Osteocyte (in vitro differentiated cells): ENCODE measurements at regions not wholly inside any gene's neighbourhood (a gene's known extent, or its start where the extent isn't known, plus 50 kb on each side); places are given as distances from the start of the nearest gene placed in this dataset.

Experiments used
- DNase-seq: peaks from one replicate; pipeline ENCODE4 v3.0.0; 2021; ENCODE audit warnings: mixed read lengths; ENCODE audit not compliant: unreplicated experiment; ENCODE audit errors: extremely low spot score
- H3K27ac Mint-ChIP-seq: one replicate; pipeline ENCODE4 v1.8.0; 2021; ENCODE audit warnings: mild to moderate bottlenecking, mixed read lengths; ENCODE audit not compliant: unreplicated experiment
- H3K27me3 Mint-ChIP-seq: one replicate; pipeline ENCODE4 v1.8.0; 2021; ENCODE audit warnings: mixed read lengths; ENCODE audit not compliant: unreplicated experiment
- H3K36me3 Mint-ChIP-seq: one replicate; pipeline ENCODE4 v1.8.0; 2021; ENCODE audit warnings: mixed read lengths; ENCODE audit not compliant: unreplicated experiment
- H3K4me1 Mint-ChIP-seq: one replicate; pipeline ENCODE4 v1.8.0; 2021; ENCODE audit warnings: mixed read lengths; ENCODE audit not compliant: unreplicated experiment
- H3K4me3 Mint-ChIP-seq: one replicate; pipeline ENCODE4 v1.8.0; 2021; ENCODE audit warnings: mild to moderate bottlenecking, moderate library complexity, mixed read lengths; ENCODE audit not compliant: unreplicated experiment
- H3K9me3 Mint-ChIP-seq: one replicate; pipeline ENCODE4 v1.8.0; 2021; ENCODE audit warnings: mixed read lengths; ENCODE audit not compliant: unreplicated experiment
- TF ChIP-seq, protein P1 (sequence below): fragments of 200-600 bp; sonication (generic); IDR thresholded peaks from 2 replicates; pipeline ENCODE4 v1.5.0; 2021; ENCODE audit warnings: antibody characterized with exemption, mild to moderate bottlenecking, moderate library complexity

DNA sequence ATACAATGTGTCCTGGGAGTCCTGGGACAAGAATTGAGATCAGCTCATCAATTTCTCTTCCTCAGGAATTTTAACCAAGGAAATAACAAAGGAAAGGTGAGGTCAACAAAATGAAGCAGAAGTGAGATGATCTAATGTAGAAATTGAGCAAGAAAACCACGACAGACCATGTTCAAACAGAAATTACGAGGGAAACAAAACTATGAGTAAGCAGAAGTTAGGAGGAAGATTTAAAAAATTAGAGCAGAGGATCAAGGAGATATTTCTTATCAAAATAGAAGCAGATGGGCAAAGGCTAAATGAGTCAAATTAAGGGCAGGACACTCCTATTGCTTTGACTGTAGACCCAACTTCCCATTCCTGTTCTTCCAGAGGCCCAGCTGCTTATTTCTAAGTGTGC lies 97.4 kb downstream of the HINT1 start:
- Mint-ChIP-seq H3K27me3 (peaks cover 5% of the 10 kb centered on the region), H3K27ac (no peak overlapping the region), H3K4me1 (no peaks in the 10 kb centered on the region), H3K4me3 (no peak overlapping the region), H3K9me3 (peaks cover 7% of the 10 kb centered on the region), H3K36me3 (no peaks in the 10 kb centered on the region)
- TF ChIP-seq, protein P1, sequence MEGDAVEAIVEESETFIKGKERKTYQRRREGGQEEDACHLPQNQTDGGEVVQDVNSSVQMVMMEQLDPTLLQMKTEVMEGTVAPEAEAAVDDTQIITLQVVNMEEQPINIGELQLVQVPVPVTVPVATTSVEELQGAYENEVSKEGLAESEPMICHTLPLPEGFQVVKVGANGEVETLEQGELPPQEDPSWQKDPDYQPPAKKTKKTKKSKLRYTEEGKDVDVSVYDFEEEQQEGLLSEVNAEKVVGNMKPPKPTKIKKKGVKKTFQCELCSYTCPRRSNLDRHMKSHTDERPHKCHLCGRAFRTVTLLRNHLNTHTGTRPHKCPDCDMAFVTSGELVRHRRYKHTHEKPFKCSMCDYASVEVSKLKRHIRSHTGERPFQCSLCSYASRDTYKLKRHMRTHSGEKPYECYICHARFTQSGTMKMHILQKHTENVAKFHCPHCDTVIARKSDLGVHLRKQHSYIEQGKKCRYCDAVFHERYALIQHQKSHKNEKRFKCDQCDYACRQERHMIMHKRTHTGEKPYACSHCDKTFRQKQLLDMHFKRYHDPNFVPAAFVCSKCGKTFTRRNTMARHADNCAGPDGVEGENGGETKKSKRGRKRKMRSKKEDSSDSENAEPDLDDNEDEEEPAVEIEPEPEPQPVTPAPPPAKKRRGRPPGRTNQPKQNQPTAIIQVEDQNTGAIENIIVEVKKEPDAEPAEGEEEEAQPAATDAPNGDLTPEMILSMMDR: no peak
- DNase-seq: no peak

- H3K27ac Mint-ChIP-seq: no peak overlapping the region
- peaks cover 7% of the 10 kb centered on the region for H3K9me3 Mint-ChIP-seq
- no peak for DNase-seq
- H3K36me3 Mint-ChIP-seq: no peaks in the 10 kb centered on the region
- no peak overlapping the region for H3K4me3 Mint-ChIP-seq
- H3K4me1 Mint-ChIP-seq: no peaks in the 10 kb centered on the region
- peaks cover 2% of the 10 kb centered on the region for H3K27me3 Mint-ChIP-seq
- TF ChIP-seq, protein P1: no peak
These were observed 100.2 kb downstream of the HINT1 start for GRCh38 chr5:131064669-131065371.

GRCh38 chr5:131042021-131042789 lies 122.9 kb downstream of the HINT1 start:
- Mint-ChIP-seq H3K27me3 (peaks cover 40% of the 10 kb centered on the region), H3K36me3 (no peaks in the 10 kb centered on the region), H3K4me3 (no peak overlapping the region), H3K27ac (no peak overlapping the region), H3K4me1 (no peaks in the 10 kb centered on the region), H3K9me3 (no peaks in the 10 kb centered on the region)
- TF ChIP-seq, protein P1: no peak
- no peak for DNase-seq

DNA sequence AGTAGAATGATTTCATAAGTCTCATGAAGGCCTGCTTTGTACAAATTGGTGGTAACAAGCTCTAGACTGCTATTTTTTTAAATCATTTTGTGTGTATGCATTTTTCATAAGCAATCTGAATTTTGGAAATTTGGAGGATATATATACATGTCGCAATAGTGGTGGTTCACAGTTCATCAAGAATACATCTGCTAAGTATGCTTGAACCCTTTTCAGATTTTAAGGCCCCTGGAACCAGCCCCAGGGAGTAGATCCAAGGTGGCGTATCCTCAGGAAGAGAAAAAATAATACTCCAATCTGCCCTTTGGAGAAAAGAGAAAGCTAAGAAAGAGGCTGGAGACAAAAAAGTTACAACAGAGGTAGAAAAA lies 141.6 kb downstream of the HINT1 start:
- TF ChIP-seq, protein P1: no peak
- no peak for DNase-seq
- no peaks in the 10 kb centered on the region for H3K4me1 Mint-ChIP-seq

GRCh38 chr5:131022811-131023497 lies 142.1 kb downstream of the HINT1 start:
- Mint-ChIP-seq H3K4me3 (no peak overlapping the region), H3K36me3 (no peaks in the 10 kb centered on the region), H3K4me1 (no peaks in the 10 kb centered on the region), H3K9me3 (peaks cover 11% of the 10 kb centered on the region), H3K27ac (no peak overlapping the region), H3K27me3 (peaks cover 38% of the 10 kb centered on the region)
- TF ChIP-seq, protein P1: no peak
- no peak for DNase-seq

More for the DNA sequence above, 141.6 kb downstream of the HINT1 start:
- Mint-ChIP-seq H3K9me3 (peaks cover 6% of the 10 kb centered on the region), H3K27ac (no peak overlapping the region), H3K27me3 (peaks cover 36% of the 10 kb centered on the region), H3K4me3 (no peak overlapping the region), H3K36me3 (no peaks in the 10 kb centered on the region)
